H1 (cell line): ENCODE measurements at regions not wholly inside any gene's neighbourhood (a gene's known extent, or its start where the extent isn't known, plus 50 kb on each side); places are given as distances from the start of the nearest gene placed in this dataset.

Experiments
- CTCF ChIA-PET: fragments of 300-600 bp; sonication (Branson Sonifier 250); formaldehyde crosslinking; loops from one replicate; lab custom pipeline; 2021; ENCODE audit not compliant: partially characterized antibody; lab: Charles Lee
- POLR2A ChIA-PET: fragments of 300-600 bp; sonication (Branson Sonifier 250); formaldehyde crosslinking; loops from one replicate; lab custom pipeline; 2021; ENCODE audit warnings: inconsistent platforms; ENCODE audit not compliant: partially characterized antibody; lab: Charles Lee
- DNase-seq, 2 experiments: peaks; one replicate each; pipeline versions ENCODE4 v3.0.0 to v3.0.0-alpha.2; 2010 to 2022; ENCODE audit warnings: low spot score in 2 of 2, low read depth in 1 of 2, mixed read lengths in 1 of 2
- FAIRE-seq: peaks from 2 replicates; lab custom pipeline; 2011; peaks lifted over from hg19 to GRCh38; lab: Jason Lieb, UNC
- H2AFZ ChIP-seq: 2 replicates; pipeline ENCODE4 v1.8.1; 2012; ENCODE audit warnings: low read length, inconsistent platforms
- H2AK5ac ChIP-seq: 2 replicates; pipeline ENCODE4 v1.6.1; 2013; ENCODE audit warnings: low read depth, low read length
- H2BK120ac ChIP-seq: replicated peaks from 2 replicates; pipeline ENCODE3; 2013; ENCODE audit warnings: low read depth, low read length, inconsistent platforms
- H2BK12ac ChIP-seq: 2 replicates; pipeline ENCODE4 v1.6.1; 2013; ENCODE audit warnings: low read depth, low read length
- H2BK15ac ChIP-seq: 2 replicates; pipeline ENCODE4 v1.6.1; 2013; ENCODE audit warnings: low read length
- H2BK20ac ChIP-seq: 2 replicates; pipeline ENCODE4 v1.6.1; 2013; ENCODE audit warnings: low read length
- H2BK5ac ChIP-seq: 2 replicates; pipeline ENCODE4 v1.6.1; 2013; ENCODE audit warnings: low read depth, low read length
- H3K14ac ChIP-seq: 2 replicates; pipeline ENCODE4 v1.6.1; 2013; ENCODE audit warnings: inconsistent platforms; ENCODE audit not compliant: insufficient read length
- H3K18ac ChIP-seq: 2 replicates; pipeline ENCODE4 v1.6.1; 2013; ENCODE audit warnings: low read length; ENCODE audit errors: extremely low read depth
- H3K23ac ChIP-seq: 2 replicates; pipeline ENCODE4 v1.6.1; 2013; ENCODE audit warnings: inconsistent platforms; ENCODE audit not compliant: insufficient read length
- H3K23me2 ChIP-seq: 2 replicates; pipeline ENCODE4 v1.6.1; 2013; ENCODE audit warnings: low read depth, low read length
- H3K27ac ChIP-seq: 2 replicates; pipeline ENCODE4 v1.6.1; 2011; ENCODE audit warnings: low read depth, low read length, inconsistent platforms
- H3K27me3 ChIP-seq, 4 experiments: replicated peaks in 1 of 4; 1 replicate in 1 of 4; 2 replicates in 3 of 4; pipeline versions ENCODE4 v1.6.1 to v1.8.1; 2011 to 2013; ENCODE audit warnings: low read length in 3 of 4, mild to moderate bottlenecking in 3 of 4, inconsistent platforms in 2 of 4, mixed read lengths in 2 of 4, moderate library complexity in 1 of 4; ENCODE audit not compliant: control insufficient read depth in 3 of 4, insufficient read depth in 3 of 4; ENCODE audit errors: extremely low read depth in 1 of 4
- H3K36me3 ChIP-seq, 4 experiments: 2 replicates each; pipeline versions ENCODE4 v1.6.1 to v1.8.1; 2011 to 2013; ENCODE audit warnings: mild to moderate bottlenecking in 4 of 4, low read length in 3 of 4, moderate library complexity in 2 of 4, control low read depth in 1 of 4, inconsistent platforms in 1 of 4; ENCODE audit not compliant: insufficient read depth in 4 of 4, control insufficient read depth in 2 of 4
- H3K4ac ChIP-seq: replicated peaks from 2 replicates; pipeline ENCODE3; 2013; ENCODE audit warnings: low read length, low read depth, mixed read lengths, inconsistent platforms; ENCODE audit not compliant: insufficient read length
- H3K4me1 ChIP-seq, 4 experiments: replicated peaks in 1 of 4; 1 replicate in 1 of 4; 2 replicates in 3 of 4; pipeline versions ENCODE4 v1.6.1 to v1.8.1; 2011 to 2013; ENCODE audit warnings: low read length in 3 of 4, inconsistent platforms in 2 of 4, mixed read lengths in 1 of 4; ENCODE audit not compliant: insufficient read depth in 4 of 4, control insufficient read depth in 3 of 4
- H3K4me2 ChIP-seq, 2 experiments: 2 replicates each; pipeline versions ENCODE4 v1.6.1 to v1.8.1; 2011 to 2013; ENCODE audit warnings: low read depth in 2 of 2, low read length in 2 of 2, control low read depth in 1 of 2, inconsistent platforms in 1 of 2, mild to moderate bottlenecking in 1 of 2; ENCODE audit not compliant: insufficient read depth in 1 of 2
- H3K4me3 ChIP-seq, 4 experiments: fragments of 200-600, 300-600 bp in 1 of 4; sonication (generic), shearing (Covaris generic), sonication (Bioruptor Twin) in 1 of 4; 2 replicates each; pipeline versions ENCODE4 v1.5.1 to v1.8.1; 2011 to 2016; ENCODE audit warnings: low read length in 4 of 4, low read depth in 3 of 4, control low read depth in 2 of 4, inconsistent platforms in 2 of 4, mild to moderate bottlenecking in 2 of 4, mixed read lengths in 1 of 4, moderate library complexity in 1 of 4; ENCODE audit not compliant: insufficient read depth in 2 of 4; ENCODE audit errors: extremely low read depth in 1 of 4
- H3K56ac ChIP-seq: replicated peaks from 2 replicates; pipeline ENCODE3; 2013; ENCODE audit warnings: low read depth, mild to moderate bottlenecking, mixed read lengths, low read length, inconsistent platforms; ENCODE audit not compliant: insufficient read length
- H3K79me1 ChIP-seq: 2 replicates; pipeline ENCODE4 v1.6.1; 2013; ENCODE audit warnings: low read depth, low read length, control low read depth
- H3K79me2 ChIP-seq, 2 experiments: 2 replicates each; pipeline versions ENCODE4 v1.6.1 to v1.8.1; 2012 to 2013; ENCODE audit warnings: low read length in 2 of 2, mild to moderate bottlenecking in 2 of 2, inconsistent platforms in 1 of 2; ENCODE audit not compliant: insufficient read depth in 2 of 2, control insufficient read depth in 1 of 2
- H3K9ac ChIP-seq, 4 experiments: replicated peaks in 1 of 4; 1 replicate in 1 of 4; 2 replicates in 3 of 4; pipeline versions ENCODE4 v1.6.1 to v1.8.1; 2011 to 2013; ENCODE audit warnings: low read depth in 3 of 4, low read length in 3 of 4, control low read depth in 2 of 4, mild to moderate bottlenecking in 2 of 4, moderate library complexity in 2 of 4, inconsistent platforms in 1 of 4; ENCODE audit errors: extremely low read depth in 1 of 4
- H3K9me3 ChIP-seq, 2 experiments: 2 replicates each; pipeline versions ENCODE4 v1.6.1 to v1.8.1; 2012 to 2013; ENCODE audit warnings: mild to moderate bottlenecking in 2 of 2, moderate library complexity in 2 of 2, control low read depth in 1 of 2, inconsistent platforms in 1 of 2, low read depth in 1 of 2, low read length in 1 of 2, mixed read lengths in 1 of 2; ENCODE audit not compliant: insufficient read depth in 2 of 2
- H4K20me1 ChIP-seq, 2 experiments: replicated peaks in 1 of 2; 2 replicates each; pipeline versions ENCODE3 to v1.8.1; 2011 to 2013; ENCODE audit warnings: inconsistent platforms in 2 of 2, low read length in 2 of 2, mild to moderate bottlenecking in 1 of 2; ENCODE audit not compliant: insufficient read depth in 2 of 2, control insufficient read depth in 1 of 2
- H4K5ac ChIP-seq: 2 replicates; pipeline ENCODE4 v1.6.1; 2013; ENCODE audit warnings: low read length, low read depth, mixed read lengths, inconsistent platforms; ENCODE audit not compliant: insufficient read length
- H4K8ac ChIP-seq: 2 replicates; pipeline ENCODE4 v1.8.0; 2013; ENCODE audit warnings: mild to moderate bottlenecking, moderate library complexity, low read length, inconsistent platforms; ENCODE audit not compliant: insufficient read depth; ENCODE audit errors: extremely low read depth
- H4K91ac ChIP-seq: replicated peaks from 2 replicates; pipeline ENCODE3; 2013; ENCODE audit warnings: low read length, mixed read lengths, inconsistent platforms; ENCODE audit not compliant: insufficient read length
- BCL11A ChIP-seq, 2 experiments: IDR thresholded peaks; one replicate each; pipeline ENCODE4 v1.6.1; 2011; ENCODE audit warnings: low read depth in 2 of 2, low read length in 2 of 2, mild to moderate bottlenecking in 2 of 2
- BRCA1 ChIP-seq: IDR thresholded peaks from 2 replicates; pipeline ENCODE4 v1.6.1; 2012; ENCODE audit warnings: low read depth, low read length, improper control_type of control experiment
- EP300 ChIP-seq, 2 experiments: IDR thresholded peaks; 1 replicate in 1 of 2; 2 replicates in 1 of 2; pipeline ENCODE4 v1.6.1; 2011 to 2012; ENCODE audit warnings: low read depth in 2 of 2, low read length in 2 of 2, mild to moderate bottlenecking in 2 of 2, borderline replicate concordance in 1 of 2, inconsistent platforms in 1 of 2, moderate library complexity in 1 of 2
- EZH2 ChIP-seq: fragments of 200-600 bp; sonication (generic); IDR thresholded peaks from 2 replicates; pipeline ENCODE4 v1.7.1; 2012; ENCODE audit warnings: low read depth, mild to moderate bottlenecking, moderate library complexity, low read length, inconsistent platforms; ENCODE audit not compliant: severe bottlenecking
- HDAC6 ChIP-seq: IDR thresholded peaks from one replicate; pipeline ENCODE4 v1.7.1; 2012; ENCODE audit warnings: low read depth, mild to moderate bottlenecking, inconsistent platforms, low read length, moderate library complexity
- NANOG ChIP-seq: IDR thresholded peaks from 2 replicates; pipeline ENCODE4 v1.6.1; 2011; ENCODE audit warnings: low read length, low read depth, mild to moderate bottlenecking, inconsistent platforms; ENCODE audit not compliant: insufficient read depth, poor library complexity, severe bottlenecking
- POLR2AphosphoS5 ChIP-seq: IDR thresholded peaks from 2 replicates; pipeline ENCODE4 v1.6.1; 2011; ENCODE audit warnings: low read depth, low read length
- SIN3A ChIP-seq, 2 experiments: IDR thresholded peaks in 1 of 2; conservative IDR thresholded peaks in 1 of 2; 2 replicates each; pipeline ENCODE4 v1.6.1; 2011 to 2012; ENCODE audit warnings: low read length in 2 of 2, improper control_type of control experiment in 1 of 2, low read depth in 1 of 2, mild to moderate bottlenecking in 1 of 2
- SIRT6 ChIP-seq: IDR thresholded peaks from one replicate; pipeline ENCODE4 v1.7.1; 2012; ENCODE audit warnings: low read length, inconsistent platforms
- SP2 ChIP-seq: IDR thresholded peaks from 2 replicates; pipeline ENCODE4 v1.6.1; 2012; ENCODE audit warnings: mild to moderate bottlenecking, low read length, inconsistent platforms
- SP4 ChIP-seq: IDR thresholded peaks from 2 replicates; pipeline ENCODE4 v1.6.1; 2012; ENCODE audit warnings: low read length, inconsistent platforms
- SRF ChIP-seq: IDR thresholded peaks from 2 replicates; pipeline ENCODE4 v1.6.1; 2011; ENCODE audit warnings: mild to moderate bottlenecking, low read depth, low read length, moderate library complexity
- TCF12 ChIP-seq: IDR thresholded peaks from 2 replicates; pipeline ENCODE4 v1.6.1; 2011; ENCODE audit warnings: low read depth, mild to moderate bottlenecking, low read length
- YY1 ChIP-seq: IDR thresholded peaks from 2 replicates; pipeline ENCODE4 v1.6.1; 2011; ENCODE audit warnings: low read depth, mild to moderate bottlenecking, low read length
- TF ChIP-seq, protein P1 (sequence below): IDR thresholded peaks from 2 replicates; pipeline ENCODE4 v1.6.1; 2012; ENCODE audit warnings: inconsistent platforms

DNA sequence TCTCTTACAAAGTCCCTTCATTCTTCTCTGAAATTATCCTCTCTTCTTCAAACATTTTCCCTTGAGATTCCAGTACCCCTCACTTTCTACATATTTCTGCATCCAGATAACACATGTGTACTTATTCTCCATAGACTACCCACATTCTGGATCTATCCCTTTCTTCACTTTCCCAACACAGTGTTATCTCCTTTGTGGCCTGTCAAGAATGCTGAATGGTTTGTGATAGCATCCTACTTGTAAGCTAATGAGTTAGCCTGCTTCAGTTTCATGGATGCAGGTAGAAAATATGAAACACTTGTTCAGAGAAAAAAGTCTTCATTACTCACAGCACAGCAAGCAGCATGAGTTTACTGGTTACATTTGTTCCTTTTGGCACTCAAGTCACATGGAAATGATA is 245.4 kb downstream of the HTR1B start:
- no peak overlapping the region for H4K5ac ChIP-seq
- no peak for TF ChIP-seq SRF
- TF ChIP-seq TCF12, result no peak
- no peak for TF ChIP-seq BCL11A (IDR thresholded peaks at IDR 0.05; ENCODE audit: low read depth in 2 of 2, low read length in 2 of 2)
- TF ChIP-seq, protein P1, sequence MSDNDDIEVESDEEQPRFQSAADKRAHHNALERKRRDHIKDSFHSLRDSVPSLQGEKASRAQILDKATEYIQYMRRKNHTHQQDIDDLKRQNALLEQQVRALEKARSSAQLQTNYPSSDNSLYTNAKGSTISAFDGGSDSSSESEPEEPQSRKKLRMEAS, result no peak
- TF ChIP-seq SP4, result no peak
- TF ChIP-seq EP300 (IDR thresholded peaks at IDR 0.05; ENCODE audit: borderline replicate concordance in 1 of 2, low read depth in 2 of 2, low read length in 2 of 2), result no peak
- TF ChIP-seq BRCA1, result no peak
- no peak for TF ChIP-seq EZH2
- TF ChIP-seq HDAC6, result no peak
- TF ChIP-seq SIRT6, result no peak
- no peak for TF ChIP-seq SIN3A (conservative IDR thresholded peaks at IDR 0.05 in 1 of 2, IDR thresholded peaks at IDR 0.05 in 1 of 2; ENCODE audit: low read depth in 1 of 2, low read length in 2 of 2)
- TF ChIP-seq YY1, result no peak
- TF ChIP-seq NANOG, result no peak
- TF ChIP-seq SP2, result no peak
- TF ChIP-seq POLR2AphosphoS5, result no peak
- no peaks in the 10 kb centered on the region for H4K20me1 ChIP-seq
- H3K23me2 ChIP-seq, result no peaks in the 10 kb centered on the region
- H2BK5ac ChIP-seq, result no peak overlapping the region
- no peaks in the 10 kb centered on the region for H3K79me2 ChIP-seq
- peaks cover 0 to 3% (median 0%) of the 10 kb centered on the region in 4 experiments; a peak in 1 of 8 replicates for H3K36me3 ChIP-seq
- no peak overlapping the region for H2BK12ac ChIP-seq
- H3K56ac ChIP-seq, result no peak overlapping the region
- no peak overlapping the region for H3K18ac ChIP-seq
- H2BK15ac ChIP-seq, result no peak overlapping the region
- no peak overlapping the region for H3K23ac ChIP-seq
- no peak overlapping the region for H3K9ac ChIP-seq
- H2AK5ac ChIP-seq, result no peak overlapping the region
- POLR2A ChIA-PET, result no interaction called here
- FAIRE-seq (no peak), DNase-seq (no peak)
- H3K4me3 ChIP-seq, result no peak overlapping the region
- H3K79me1 ChIP-seq, result no peaks in the 10 kb centered on the region
- H3K27me3 ChIP-seq, result no peaks in the 10 kb centered on the region
- no peak overlapping the region for H3K4me2 ChIP-seq
- no peak overlapping the region for H4K91ac ChIP-seq
- no peak overlapping the region for H2BK20ac ChIP-seq
- no peak overlapping the region for H2BK120ac ChIP-seq
- H3K14ac ChIP-seq, result no peak overlapping the region
- H3K4ac ChIP-seq, result no peak overlapping the region
- CTCF ChIA-PET, result no interaction called here
- H3K4me1 ChIP-seq, result peaks cover 0 to 2% (median 0%) of the 10 kb centered on the region in 4 experiments; a peak in 1 of 7 replicates
- H3K27ac ChIP-seq, result no peak overlapping the region
- peaks cover 4 to 11% of the 10 kb centered on the region in 2 experiments for H3K9me3 ChIP-seq
- H2AFZ ChIP-seq, result no peak overlapping the region
- H4K8ac ChIP-seq, result no peak overlapping the region
